B cell (primary cell): ENCODE measurements at regions not wholly inside any gene's neighbourhood (a gene's known extent, or its start where the extent isn't known, plus 50 kb on each side); places are given as distances from the start of the nearest gene placed in this dataset.

Experiments
- ATAC-seq: fragments of 200-7000 bp; cut with Tn5 transposase; one replicate; pipeline ENCODE4 v1.10.0; 2021; ENCODE audit warnings: low read depth, mild to moderate bottlenecking, moderate number of reproducible peaks, moderate library complexity
- CTCF ChIA-PET: fragments of 350-600 bp; sonication (Branson Sonifier 250); formaldehyde crosslinking; loops from one replicate; lab custom pipeline; 2021; ENCODE audit warnings: antibody characterized with exemption, inconsistent platforms; lab: Charles Lee
- POLR2A ChIA-PET: fragments of 350-600 bp; sonication (Branson Sonifier 250); formaldehyde crosslinking; loops from one replicate; lab custom pipeline; 2021; ENCODE audit warnings: antibody characterized with exemption; lab: Charles Lee
- DNase-seq: peaks from one replicate; pipeline ENCODE4 v3.0.0; 2013
- H2AFZ ChIP-seq: 2 replicates; pipeline ENCODE4 v1.6.1; 2012; ENCODE audit warnings: mild to moderate bottlenecking, low read depth, low read length; ENCODE audit not compliant: insufficient read depth, poor library complexity, severe bottlenecking
- H3K27ac ChIP-seq, 2 donors: 1 replicate in 1 of 2; 2 replicates in 1 of 2; pipeline ENCODE4 v1.5.1; 2012 to 2013; ENCODE audit warnings: low read length in 2 of 2, mild to moderate bottlenecking in 2 of 2, moderate library complexity in 1 of 2
- H3K27me3 ChIP-seq, 4 experiments: fragments of 200-600 bp in 1 of 4; sonication (generic) in 1 of 4; replicated peaks in 1 of 4; 1 replicate in 2 of 4; 2 replicates in 2 of 4; pipeline versions ENCODE4 v1.6.1 to v1.7.0; 2013 to 2016; ENCODE audit warnings: low read length in 3 of 4, mild to moderate bottlenecking in 2 of 4, mixed read lengths in 1 of 4, moderate library complexity in 1 of 4; ENCODE audit not compliant: insufficient read depth in 4 of 4, control insufficient read depth in 3 of 4; ENCODE audit errors: control extremely low read depth in 1 of 4
- H3K36me3 ChIP-seq, 2 experiments: replicated peaks in 1 of 2; 1 replicate in 1 of 2; 2 replicates in 1 of 2; pipeline versions ENCODE4 v1.6.1 to v1.7.1; 2013; ENCODE audit warnings: low read length in 1 of 2; ENCODE audit not compliant: insufficient read depth in 2 of 2, control insufficient read depth in 1 of 2; ENCODE audit errors: control extremely low read depth in 1 of 2, extremely low read depth in 1 of 2
- H3K4me1 ChIP-seq, 2 donors: fragments of 200-600 bp in 1 of 2; sonication (generic) in 1 of 2; 1 replicate in 1 of 2; 2 replicates in 1 of 2; pipeline versions ENCODE4 v1.5.1 to v1.6.1; 2013 to 2017; ENCODE audit warnings: low read length in 2 of 2; ENCODE audit not compliant: control insufficient read depth in 2 of 2, insufficient read depth in 2 of 2
- H3K4me2 ChIP-seq: replicated peaks from 2 replicates; pipeline ENCODE3; 2012; ENCODE audit warnings: mild to moderate bottlenecking, low read depth, low read length; ENCODE audit not compliant: poor library complexity, severe bottlenecking
- H3K4me3 ChIP-seq, 5 experiments: fragments of 200-600 bp in 1 of 5; sonication (generic) in 1 of 5; 1 replicate in 3 of 5; 2 replicates in 2 of 5; pipeline versions ENCODE4 v1.5.1 to v1.7.0; 2011 to 2016; ENCODE audit warnings: low read length in 4 of 5, mild to moderate bottlenecking in 4 of 5, low read depth in 2 of 5, control low read depth in 1 of 5, moderate library complexity in 1 of 5; ENCODE audit not compliant: insufficient read depth in 1 of 5; ENCODE audit errors: control extremely low read depth in 1 of 5, extremely low read depth in 1 of 5
- H3K79me2 ChIP-seq: fragments of 200-600 bp; sonication (generic); one replicate; pipeline ENCODE4 v1.6.0; 2016; ENCODE audit warnings: low read length; ENCODE audit not compliant: control insufficient read depth, insufficient read depth
- H3K9ac ChIP-seq: fragments of 200-600 bp; sonication (generic); 2 replicates; pipeline ENCODE4 v1.6.1; 2017; ENCODE audit warnings: mild to moderate bottlenecking, low read length, moderate library complexity
- H3K9me3 ChIP-seq, 3 donors: one replicate each; pipeline versions ENCODE4 v1.6.1 to v1.7.1; 2013; ENCODE audit warnings: low read length in 2 of 3; ENCODE audit not compliant: control insufficient read depth in 2 of 3, insufficient read depth in 1 of 3; ENCODE audit errors: control extremely low read depth in 1 of 3
- H4K20me1 ChIP-seq: 2 replicates; pipeline ENCODE4 v1.6.0; 2012; ENCODE audit warnings: mild to moderate bottlenecking, low read length; ENCODE audit not compliant: insufficient read depth, control insufficient read depth, poor library complexity, severe bottlenecking
- H3K27ac Mint-ChIP-seq: one replicate; pipeline ENCODE4 v1.8.0; 2021; ENCODE audit warnings: mixed read lengths
- H3K27me3 Mint-ChIP-seq: one replicate; pipeline ENCODE4 v1.8.0; 2021; ENCODE audit warnings: mixed read lengths
- H3K4me1 Mint-ChIP-seq: one replicate; pipeline ENCODE4 v1.8.0; 2021; ENCODE audit warnings: mixed read lengths
- H3K4me3 Mint-ChIP-seq: one replicate; pipeline ENCODE4 v1.8.0; 2021; ENCODE audit warnings: mixed read lengths
- H3K9me3 Mint-ChIP-seq: one replicate; pipeline ENCODE4 v1.8.0; 2022; ENCODE audit warnings: mixed read lengths; ENCODE audit not compliant: insufficient read depth
- EZH2 ChIP-seq: IDR thresholded peaks from 2 replicates; pipeline ENCODE4 v1.6.1; 2012; ENCODE audit warnings: borderline replicate concordance, low read depth, mild to moderate bottlenecking, moderate library complexity, low read length; ENCODE audit not compliant: insufficient read depth, poor library complexity, severe bottlenecking
- WGBS: methylation state at CpG from one replicate; pipeline ENCODE4 v1.1.5; 2013; ENCODE audit warnings: missing lambda C conversion rate; ENCODE audit not compliant: insufficient coverage; 5-methylcytosine and 5-hydroxymethylcytosine counted together
- intact Hi-C: fragments of 100-400 bp; cut with micrococcal nuclease; formaldehyde crosslinking; loops from one replicate; pipeline ENCODE4 v1.10.0; 2022
- TF ChIP-seq, protein P1 (sequence below): fragments of 200-600 bp; IDR thresholded peaks from one replicate; pipeline ENCODE4 v1.8.0; 2022; ENCODE audit warnings: antibody characterized with exemption, mild to moderate bottlenecking

DNA sequence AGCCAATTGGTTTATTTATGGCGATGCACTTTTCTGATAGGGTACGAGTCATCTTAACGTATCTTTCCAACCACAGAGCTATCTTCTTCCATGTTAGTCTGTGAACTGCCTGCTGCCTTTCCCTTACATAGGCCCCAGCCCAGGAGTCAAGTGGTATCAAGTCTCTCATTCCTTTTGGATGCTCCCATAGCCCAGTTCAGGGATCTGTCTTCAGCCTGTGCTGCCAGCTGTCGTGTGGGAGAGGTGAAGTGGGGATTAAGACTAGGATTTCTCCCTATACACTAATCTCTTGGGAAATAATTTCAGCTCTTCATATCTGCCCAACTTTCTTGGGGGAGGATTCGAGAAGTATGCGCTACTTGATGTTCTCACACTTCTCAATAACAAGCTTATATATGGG, 475.7 kb downstream of the EBF1 start:
- DNase-seq (no peak), ATAC-seq (no peak)
- Histone ChIP-seq H3K27me3 (peaks cover 0 to 3% (median 0%) of the 10 kb centered on the region in 4 experiments), H3K4me2 (no peak overlapping the region), H3K9ac (no peak overlapping the region), H3K79me2 (no peaks in the 10 kb centered on the region), H3K4me1 (no peaks in the 10 kb centered on the region), H4K20me1 (no peaks in the 10 kb centered on the region), H2AFZ (no peak overlapping the region), H3K27ac (no peak overlapping the region), H3K4me3 (no peak overlapping the region), H3K36me3 (no peaks in the 10 kb centered on the region), H3K9me3 (no peaks in the 10 kb centered on the region)
- POLR2A ChIA-PET: no interaction called here
- H3K4me3 Mint-ChIP-seq: no peak overlapping the region
- no peaks in the 10 kb centered on the region for H3K4me1 Mint-ChIP-seq
- no peaks in the 10 kb centered on the region for H3K9me3 Mint-ChIP-seq
- H3K27ac Mint-ChIP-seq: no peak overlapping the region
- H3K27me3 Mint-ChIP-seq: peaks cover 3% of the 10 kb centered on the region
- intact Hi-C loops: no loop called here
- CTCF ChIA-PET: no interaction called here
- WGBS: no CpG with 5 or more reads among the region's 6 CpGs
- no peak for TF ChIP-seq EZH2
- TF ChIP-seq, protein P1, sequence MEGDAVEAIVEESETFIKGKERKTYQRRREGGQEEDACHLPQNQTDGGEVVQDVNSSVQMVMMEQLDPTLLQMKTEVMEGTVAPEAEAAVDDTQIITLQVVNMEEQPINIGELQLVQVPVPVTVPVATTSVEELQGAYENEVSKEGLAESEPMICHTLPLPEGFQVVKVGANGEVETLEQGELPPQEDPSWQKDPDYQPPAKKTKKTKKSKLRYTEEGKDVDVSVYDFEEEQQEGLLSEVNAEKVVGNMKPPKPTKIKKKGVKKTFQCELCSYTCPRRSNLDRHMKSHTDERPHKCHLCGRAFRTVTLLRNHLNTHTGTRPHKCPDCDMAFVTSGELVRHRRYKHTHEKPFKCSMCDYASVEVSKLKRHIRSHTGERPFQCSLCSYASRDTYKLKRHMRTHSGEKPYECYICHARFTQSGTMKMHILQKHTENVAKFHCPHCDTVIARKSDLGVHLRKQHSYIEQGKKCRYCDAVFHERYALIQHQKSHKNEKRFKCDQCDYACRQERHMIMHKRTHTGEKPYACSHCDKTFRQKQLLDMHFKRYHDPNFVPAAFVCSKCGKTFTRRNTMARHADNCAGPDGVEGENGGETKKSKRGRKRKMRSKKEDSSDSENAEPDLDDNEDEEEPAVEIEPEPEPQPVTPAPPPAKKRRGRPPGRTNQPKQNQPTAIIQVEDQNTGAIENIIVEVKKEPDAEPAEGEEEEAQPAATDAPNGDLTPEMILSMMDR: no peak

DNA sequence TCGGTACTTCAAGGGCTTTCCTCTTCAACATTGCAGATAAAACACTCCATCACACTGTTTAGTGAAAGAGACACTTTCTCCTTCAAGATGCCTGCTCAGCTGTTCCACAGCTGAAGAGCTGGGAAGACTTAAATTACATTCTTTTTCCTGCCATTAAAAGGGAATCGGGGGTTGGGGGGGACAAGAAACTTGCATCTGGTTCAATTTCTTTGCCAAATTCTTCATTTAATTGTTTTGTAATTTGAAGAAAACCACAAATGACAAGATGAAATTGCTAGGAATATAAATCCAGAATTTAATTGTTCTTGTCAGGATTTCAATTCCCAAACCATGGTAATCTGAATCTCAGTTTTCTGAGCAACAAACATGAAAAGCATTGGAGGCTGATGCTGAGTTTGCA, 478.3 kb downstream of the EBF1 start:
- no peaks in the 10 kb centered on the region for H3K9me3 Mint-ChIP-seq
- Histone ChIP-seq H3K9ac (no peak overlapping the region), H3K4me2 (no peak overlapping the region), H3K79me2 (no peaks in the 10 kb centered on the region), H2AFZ (no peak overlapping the region), H3K9me3 (no peaks in the 10 kb centered on the region), H3K4me1 (no peaks in the 10 kb centered on the region), H3K27ac (no peak overlapping the region), H3K27me3 (no peaks in the 10 kb centered on the region), H3K4me3 (no peak overlapping the region), H3K36me3 (no peaks in the 10 kb centered on the region), H4K20me1 (no peaks in the 10 kb centered on the region)
- ChIA-PET CTCF (no interaction called here), POLR2A (interaction anchor here (1.2 kb wide), 1 partner anchor 46 kb away, joined by 3 read pairs; no protein-coding TSS in a partner anchor)
- WGBS: no CpG with 5 or more reads among the region's 2 CpGs
- DNase-seq (no peak), ATAC-seq (no peak)
- intact Hi-C loops: no loop called here
- TF ChIP-seq, protein P1: no peak
- H3K27ac Mint-ChIP-seq: no peak overlapping the region
- H3K4me1 Mint-ChIP-seq: no peaks in the 10 kb centered on the region
- no peak overlapping the region for H3K4me3 Mint-ChIP-seq
- no peaks in the 10 kb centered on the region for H3K27me3 Mint-ChIP-seq
